HG03558 (cell line): ENCODE measurements at regions not wholly inside any gene's neighbourhood (a gene's known extent, or its start where the extent isn't known, plus 50 kb on each side); places are given as distances from the start of the nearest gene placed in this dataset.

ENCODE experiments used
- ATAC-seq: cut with Tn5 transposase; IDR thresholded peaks from one replicate; pipeline ENCODE4 v1.9.1; 2021; ENCODE audit warnings: moderate number of reproducible peaks; ENCODE audit not compliant: unreplicated experiment; ENCODE audit errors: extremely low read depth

GRCh38 chr2:219765231-219765911 lies 137.9 kb downstream of the SLC4A3 start:
- ATAC-seq = no peak

GRCh38 chr2:219766658-219767057 lies 139.2 kb downstream of the SLC4A3 start:
- ATAC-seq = no peak

- no peak for ATAC-seq
These were observed 141.9 kb downstream of the SLC4A3 start for GRCh38 chr2:219769090-219769910.

GRCh38 chr2:219772103-219772635 lies 144.7 kb downstream of the SLC4A3 start:
- ATAC-seq = no peak

GRCh38 chr2:219772697-219773096 lies 145.3 kb downstream of the SLC4A3 start:
- no peak for ATAC-seq

GRCh38 chr2:219775506-219775905 lies 148.1 kb downstream of the SLC4A3 start:
- no peak for ATAC-seq

GRCh38 chr2:219777388-219777787 lies 150.0 kb downstream of the SLC4A3 start:
- no peak for ATAC-seq

- no peak for ATAC-seq
These were observed 150.8 kb downstream of the SLC4A3 start for GRCh38 chr2:219778189-219778588.

- no peak for ATAC-seq
These were observed 155.4 kb downstream of the SLC4A3 start for GRCh38 chr2:219782737-219783348.

GRCh38 chr2:219783359-219783975 lies 156.0 kb downstream of the SLC4A3 start:
- no peak for ATAC-seq

GRCh38 chr2:219784178-219784577 lies 156.7 kb downstream of the SLC4A3 start:
- no peak for ATAC-seq

GRCh38 chr2:219789476-219789875 lies 162.0 kb downstream of the SLC4A3 start:
- ATAC-seq = no peak

- ATAC-seq = no peak
These were observed 165.0 kb downstream of the SLC4A3 start for GRCh38 chr2:219792446-219792845.

- ATAC-seq = no peak
These were observed 171.0 kb downstream of the SLC4A3 start for GRCh38 chr2:219798430-219798829.

- no peak for ATAC-seq
These were observed 175.9 kb downstream of the SLC4A3 start for GRCh38 chr2:219803294-219803693.

- ATAC-seq = no peak
These were observed 183.5 kb downstream of the SLC4A3 start for GRCh38 chr2:219810895-219811294.

- no peak for ATAC-seq
These were observed 185.2 kb downstream of the SLC4A3 start for GRCh38 chr2:219812672-219813071.

GRCh38 chr2:219820767-219821166 lies 193.3 kb downstream of the SLC4A3 start:
- no peak for ATAC-seq

GRCh38 chr2:219823574-219823973 lies 196.1 kb downstream of the SLC4A3 start:
- no peak for ATAC-seq

- ATAC-seq = no peak
These were observed 197.6 kb downstream of the SLC4A3 start for GRCh38 chr2:219824996-219825395.

- no peak for ATAC-seq
These were observed 200.7 kb downstream of the SLC4A3 start for GRCh38 chr2:219828127-219828526.
